ENCODE measurements at regions not wholly inside any gene's neighbourhood (a gene's known extent, or its start where the extent isn't known, plus 50 kb on each side); places are given as distances from the start of the nearest gene placed in this dataset.
"Not testable (repeated sequence)": the region's sequence is repeated elsewhere in the genome, so short reads cannot be mapped to it uniquely, and the experiment has no call there.

DNA sequence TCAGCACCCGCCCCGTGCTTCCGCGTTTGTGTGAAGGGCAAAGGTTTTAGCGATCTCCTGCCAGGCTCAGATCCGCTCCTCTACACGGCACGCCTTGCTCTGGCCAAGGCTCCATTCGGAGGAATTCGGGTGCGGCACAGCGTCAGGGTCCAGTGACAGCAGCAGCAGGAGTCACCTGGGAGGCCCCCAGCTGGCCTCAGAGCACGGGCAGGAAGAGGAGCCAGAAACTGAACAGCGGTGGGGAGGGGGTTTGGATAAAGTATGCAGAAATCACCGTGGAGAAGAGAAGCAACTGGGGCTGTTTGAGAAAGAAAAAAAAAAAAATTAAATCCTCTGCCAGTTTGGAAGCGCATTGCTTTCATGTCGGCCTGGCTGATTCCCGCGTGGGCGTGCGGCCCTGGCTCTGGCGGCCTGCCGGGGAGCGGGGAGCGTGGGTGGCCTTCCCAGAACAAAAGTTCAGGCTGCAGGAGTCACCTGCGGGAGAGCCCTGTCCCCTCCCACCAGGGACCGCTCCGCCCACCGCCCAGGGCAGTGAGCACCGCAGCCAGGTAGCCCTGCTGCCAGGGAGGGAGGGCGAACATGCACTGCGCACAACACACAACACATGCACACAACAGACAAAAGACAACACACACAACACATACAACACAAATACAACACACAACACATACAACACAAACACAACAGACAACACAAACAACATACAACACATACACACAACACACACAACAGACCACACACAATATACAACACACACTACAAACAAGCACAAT lies 107.6 kb downstream of the ETS2 start:
- peak; percentile 78 for DNase-seq (ENCODE audit: low read depth, low spot score)

DNA sequence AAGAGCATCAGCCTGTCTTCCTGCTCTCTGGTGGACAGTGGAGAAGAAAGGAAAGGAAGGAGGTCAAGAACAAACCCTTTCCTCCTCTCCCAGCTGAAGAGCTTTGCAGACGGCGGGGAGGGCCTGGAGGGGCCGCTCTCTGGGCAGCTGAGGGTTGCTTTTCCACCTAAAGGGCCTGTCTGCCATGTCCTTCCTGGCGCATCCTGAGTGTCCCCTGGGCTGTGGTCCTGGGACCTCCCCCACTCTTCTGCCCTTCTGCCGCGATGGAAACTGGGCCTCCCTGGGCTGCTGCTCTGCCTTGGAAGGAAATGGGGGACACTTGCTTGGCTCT lies 107.0 kb downstream of the ETS2 start:
- DNase-seq (ENCODE audit: low read depth, low spot score) = no peak

GRCh38 chr21:38912102-38912629 lies 106.4 kb downstream of the ETS2 start:
- no peak for DNase-seq (ENCODE audit: low read depth, low spot score)

DNA sequence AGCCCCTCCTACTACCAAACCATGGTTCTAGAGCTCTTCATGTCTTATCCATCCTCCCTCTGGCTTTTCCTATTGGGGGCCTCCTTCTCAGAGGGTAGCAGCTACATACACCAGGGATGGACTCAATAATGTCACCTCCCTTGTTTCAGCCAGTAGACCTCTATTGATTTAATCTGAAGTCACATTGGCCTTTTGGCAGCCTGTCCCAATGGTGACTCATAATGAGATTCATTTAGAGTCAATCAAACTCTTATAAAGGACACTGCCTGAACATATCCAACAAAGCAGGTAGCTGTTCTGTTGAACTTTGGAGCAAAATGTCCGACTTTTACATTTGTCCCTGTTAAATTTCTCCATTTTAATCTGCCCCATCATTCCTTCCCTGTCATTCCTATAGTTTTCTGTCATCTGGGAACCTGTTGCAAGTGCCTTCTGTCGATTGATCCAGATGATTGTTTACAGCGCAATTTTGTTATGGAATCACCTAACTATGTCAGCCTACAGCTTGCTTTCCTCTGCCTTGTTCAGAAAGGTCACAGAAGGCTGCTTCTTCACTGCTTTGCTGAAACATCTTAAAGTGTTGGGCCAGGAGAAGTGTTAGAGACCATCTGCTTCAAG lies 105.9 kb downstream of the ETS2 start:
- DNase-seq (ENCODE audit: low read depth, low spot score) = no peak

DNA sequence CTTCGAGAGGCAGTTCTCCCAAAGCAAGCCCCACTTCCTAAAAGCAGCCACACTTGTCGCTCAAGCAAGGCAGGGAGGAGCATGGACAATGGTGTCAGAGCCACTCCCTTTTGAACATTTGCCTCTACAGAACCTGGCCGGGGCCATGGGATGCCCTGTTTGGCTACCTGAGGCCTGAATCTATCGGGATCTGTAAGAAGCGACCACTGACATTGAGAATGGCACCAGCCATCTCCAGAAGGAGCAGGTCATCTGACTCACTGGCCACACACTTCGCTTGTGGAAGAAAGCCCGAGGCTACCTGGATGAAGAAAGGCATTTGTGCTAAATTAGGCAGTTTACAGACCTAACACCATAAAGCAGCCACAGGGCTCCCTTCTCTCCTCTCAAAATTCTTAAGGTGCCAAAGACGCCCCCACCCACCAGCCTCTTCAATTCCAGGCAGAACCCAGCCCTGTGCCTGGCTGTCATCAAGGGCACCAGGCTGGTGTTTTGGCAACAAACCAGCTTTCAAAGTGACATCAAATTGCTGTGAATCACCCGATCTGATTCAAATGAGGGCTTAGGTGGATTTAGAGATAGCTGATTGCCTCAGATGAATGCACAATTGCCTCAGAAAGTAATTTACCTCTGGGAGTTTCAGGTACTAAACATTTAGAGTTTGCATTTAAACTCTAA lies 104.8 kb downstream of the ETS2 start:
- peak; percentile 88 for DNase-seq (ENCODE audit: low read depth, low spot score)

DNA sequence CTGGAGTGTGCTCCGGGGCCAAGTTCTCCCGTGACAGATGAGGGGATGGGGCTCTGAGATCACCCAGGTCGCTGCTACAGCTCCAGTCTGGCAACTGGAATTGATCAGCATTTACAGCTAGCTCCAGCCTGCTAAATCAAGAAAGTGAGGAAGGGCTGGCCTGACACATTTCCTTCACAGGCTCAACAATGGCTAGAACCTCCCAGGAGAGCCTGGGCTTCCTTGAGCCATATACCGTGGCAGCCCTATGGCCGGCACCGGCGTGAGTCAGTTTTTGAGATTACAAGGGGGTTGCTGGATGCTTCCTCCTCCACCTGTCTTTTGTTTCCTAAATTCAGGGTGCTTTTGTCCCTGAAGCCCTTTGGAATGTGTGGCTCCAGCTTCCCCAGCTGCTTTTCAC lies 104.2 kb downstream of the ETS2 start:
- DNase-seq (ENCODE audit: low read depth, low spot score) = no peak

DNA sequence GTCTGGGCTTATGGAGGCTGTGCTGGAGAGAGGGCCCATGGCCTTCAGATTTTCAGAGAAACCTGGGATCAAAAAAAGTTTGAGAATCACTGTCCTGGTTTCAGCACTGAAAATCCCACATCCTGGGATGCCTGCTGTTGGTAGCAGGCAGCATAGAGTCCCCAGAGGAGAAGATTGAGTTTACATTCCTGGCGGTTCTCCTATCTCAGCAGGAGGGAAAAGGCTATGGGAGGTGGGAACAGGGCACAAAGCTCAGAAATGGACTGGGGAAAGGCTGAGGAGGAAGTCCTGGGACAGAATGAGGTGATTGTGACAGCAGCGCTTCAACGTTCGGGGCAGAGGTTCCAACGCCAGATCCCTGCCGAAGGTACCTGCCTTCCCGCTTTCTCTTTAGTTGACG lies 103.4 kb downstream of the ETS2 start:
- DNase-seq (ENCODE audit: low read depth, low spot score) = no peak

DNA sequence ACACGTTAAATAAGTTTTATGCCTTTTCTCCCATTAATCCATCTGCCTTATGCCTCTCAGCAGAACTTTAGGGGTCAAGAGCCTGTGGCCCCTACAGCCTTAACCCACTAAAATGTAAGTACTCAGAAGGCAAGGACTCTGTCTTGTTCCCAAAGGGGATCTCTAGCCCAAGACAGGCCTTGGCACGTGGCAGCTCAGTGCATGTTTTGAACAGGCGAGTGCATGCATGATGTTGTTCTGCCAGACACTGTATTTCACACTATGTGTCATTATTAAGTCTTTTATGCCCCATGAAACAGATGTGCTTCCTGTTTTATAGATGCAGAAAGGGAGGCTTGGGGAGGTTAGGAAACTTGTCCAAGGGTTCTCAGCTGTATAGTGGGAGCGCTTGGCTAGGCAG lies 102.8 kb downstream of the ETS2 start:
- no peak for DNase-seq (ENCODE audit: low read depth, low spot score)

DNA sequence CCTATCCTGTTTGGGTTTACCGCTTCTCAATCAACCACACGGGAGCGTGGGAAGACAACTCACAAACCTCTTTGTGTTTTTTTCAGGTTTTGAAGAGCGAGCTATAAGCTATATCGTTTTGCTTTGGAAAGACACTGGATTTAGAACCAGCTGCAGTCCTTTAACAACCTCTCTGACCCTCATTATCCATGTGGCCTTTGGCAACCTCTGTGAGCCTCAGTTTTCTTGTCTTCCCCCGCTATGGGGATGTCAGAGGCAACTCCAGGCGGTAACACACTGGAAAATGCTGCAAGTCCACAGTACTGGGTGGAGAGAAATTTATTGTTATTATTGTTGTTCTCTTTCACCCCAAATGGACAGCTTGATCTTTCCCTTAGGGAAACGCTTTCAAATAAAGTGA lies 100.0 kb downstream of the ETS2 start:
- no peak for DNase-seq (ENCODE audit: low read depth, low spot score)

- DNase-seq (ENCODE audit: low read depth, low spot score) = no peak
Measured at GRCh38 chr21:38905328-38905727, 99.6 kb downstream of the ETS2 start.

DNA sequence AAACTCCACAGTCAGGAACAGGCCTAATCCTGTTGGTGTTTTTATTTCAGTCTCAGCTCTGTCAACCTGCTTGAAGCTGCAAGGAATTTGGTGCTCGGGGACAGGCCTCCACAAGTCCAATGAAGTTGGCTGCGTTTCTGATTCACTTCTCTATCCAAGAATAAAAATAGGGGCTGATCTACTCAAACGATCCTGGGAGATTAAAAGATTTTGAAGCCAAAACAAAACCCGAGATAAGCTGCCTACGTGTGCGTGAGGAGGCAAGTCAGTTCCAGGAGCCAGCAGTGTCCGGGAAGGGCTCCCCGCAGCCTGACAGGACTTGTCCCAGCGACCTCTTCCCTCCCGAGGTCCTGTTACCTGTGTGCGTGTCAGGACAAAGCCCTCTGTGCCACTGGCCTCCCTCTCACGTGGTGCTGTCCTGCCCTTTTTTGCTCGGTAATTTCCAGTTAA lies 98.0 kb downstream of the ETS2 start:
- DNase-seq (ENCODE audit: low read depth, low spot score) = no peak

- DNase-seq (ENCODE audit: low read depth, low spot score) = no peak
Measured at GRCh38 chr21:38902608-38903445, 97.1 kb downstream of the ETS2 start.

- no peak for DNase-seq (ENCODE audit: low read depth, low spot score)
Measured at GRCh38 chr21:38900499-38900898, 94.8 kb downstream of the ETS2 start.

- DNase-seq (ENCODE audit: low read depth, low spot score) = not testable (repeated sequence)
Measured at GRCh38 chr21:38899985-38900384, 94.3 kb downstream of the ETS2 start.

- no peak for DNase-seq (ENCODE audit: low read depth, low spot score)
Measured at GRCh38 chr21:38899277-38899947, 93.7 kb downstream of the ETS2 start.

DNA sequence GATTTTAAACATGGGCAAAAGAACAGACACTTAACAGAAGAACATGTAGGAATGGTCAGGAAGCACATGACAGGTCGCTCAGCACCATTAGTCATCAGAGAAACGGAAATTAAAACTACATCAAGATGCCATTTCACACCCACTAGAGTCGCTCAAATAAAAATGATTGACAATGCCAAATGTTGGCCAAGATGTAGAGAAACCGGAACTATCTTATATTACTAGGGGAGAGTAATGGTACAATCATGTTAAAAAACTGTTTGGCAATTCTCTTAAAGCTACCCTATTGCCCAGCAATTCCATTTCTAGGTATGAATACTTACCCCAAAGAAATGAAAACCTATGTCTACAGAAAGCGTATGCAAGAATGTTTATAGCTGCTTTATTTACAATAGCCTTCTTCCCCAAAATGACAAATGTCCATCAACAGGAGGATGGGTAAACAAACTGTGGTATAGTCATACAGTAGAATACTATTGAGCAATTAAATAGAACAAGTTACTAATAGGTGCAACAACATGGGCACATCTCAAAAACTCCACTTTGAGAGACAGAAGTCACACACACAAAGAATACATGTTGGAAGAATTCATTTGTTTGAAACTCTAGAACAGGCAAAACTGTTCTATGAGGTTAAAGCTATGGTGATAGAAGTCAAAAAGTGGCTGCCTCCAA lies 92.8 kb downstream of the ETS2 start:
- DNase-seq (ENCODE audit: low read depth, low spot score) = no peak

GRCh38 chr21:38897532-38898421 lies 92.0 kb downstream of the ETS2 start:
- no peak for DNase-seq (ENCODE audit: low read depth, low spot score)

GRCh38 chr21:38894899-38895298 lies 89.2 kb downstream of the ETS2 start:
- no peak for DNase-seq (ENCODE audit: low read depth, low spot score)

DNA sequence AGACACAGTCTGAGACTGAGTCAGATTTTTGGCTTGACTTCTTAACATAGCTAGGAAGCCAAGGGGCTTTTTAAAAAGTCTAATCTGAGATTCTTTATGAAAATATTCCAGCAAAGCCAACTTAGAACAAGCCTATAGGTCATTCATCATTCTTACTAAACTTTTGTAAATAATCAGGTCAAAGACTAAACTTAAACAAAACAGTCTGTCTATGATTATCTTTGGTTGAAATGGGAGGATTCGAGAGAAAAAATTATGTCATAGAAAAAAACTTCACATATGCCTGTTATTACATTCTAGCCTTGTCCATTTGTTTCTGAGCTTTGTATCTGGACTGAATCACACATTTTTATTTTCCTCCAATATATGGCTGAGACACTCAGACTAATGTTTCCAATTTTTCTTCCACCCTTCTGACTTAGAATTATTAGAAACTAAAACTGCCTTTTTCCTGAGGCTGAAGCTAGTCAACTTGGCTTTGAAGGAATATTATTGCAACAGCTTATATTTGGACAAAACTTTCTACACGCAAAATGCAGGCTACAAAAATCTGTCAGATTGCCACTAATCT lies 83.3 kb downstream of the ETS2 start:
- no peak for DNase-seq (ENCODE audit: low read depth, low spot score)
